ENCODE measurements at regions not wholly inside any gene's neighbourhood (a gene's known extent, or its start where the extent isn't known, plus 50 kb on each side); places are given as distances from the start of the nearest gene placed in this dataset.

DNA sequence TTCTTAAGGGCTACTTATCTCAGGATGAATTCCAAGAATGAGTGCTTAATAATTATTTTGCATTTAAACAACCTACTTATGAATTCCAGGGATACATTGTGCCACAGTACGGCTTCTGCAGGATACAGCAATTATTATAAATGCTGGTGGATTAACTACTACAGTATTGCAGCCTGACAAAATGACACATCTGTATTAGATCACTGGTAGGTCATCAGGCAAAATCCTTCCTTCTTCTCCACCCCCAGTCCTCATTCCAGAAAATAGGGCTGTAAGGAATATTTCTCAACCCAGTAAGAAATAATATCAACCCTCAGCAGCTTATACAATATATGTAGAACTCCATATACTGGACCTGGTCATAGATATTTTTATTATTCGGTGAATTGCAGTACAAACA is 79.3 kb upstream of the RORA start:
- POLR2A ChIA-PET: no interaction called here
- CTCF ChIA-PET: no interaction called here

- ChIA-PET POLR2A (no interaction called here), CTCF (no interaction called here)
These were observed 78.4 kb upstream of the RORA start for GRCh38 chr15:61307474-61307873.

DNA sequence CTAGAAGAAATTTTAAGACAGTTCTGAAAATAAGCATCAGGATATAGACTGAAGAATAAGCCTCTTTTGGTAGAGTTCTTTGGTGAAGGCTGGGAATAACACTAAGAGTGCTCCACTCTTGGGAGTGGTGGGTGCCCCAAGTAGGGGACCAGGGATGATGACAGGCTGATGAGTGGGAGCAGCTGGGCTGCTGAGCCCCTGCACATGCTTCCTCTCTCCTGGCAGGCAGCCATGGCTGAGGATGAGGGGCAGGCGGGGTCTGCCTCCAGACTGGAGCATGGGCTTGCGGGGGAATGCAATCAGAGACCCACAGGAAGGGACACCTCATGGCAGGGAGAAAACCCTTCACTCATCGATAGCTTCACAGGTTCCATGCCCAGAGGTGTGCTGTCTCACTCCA is 72.6 kb upstream of the RORA start:
- CTCF ChIA-PET: no interaction called here
- POLR2A ChIA-PET: no interaction called here

DNA sequence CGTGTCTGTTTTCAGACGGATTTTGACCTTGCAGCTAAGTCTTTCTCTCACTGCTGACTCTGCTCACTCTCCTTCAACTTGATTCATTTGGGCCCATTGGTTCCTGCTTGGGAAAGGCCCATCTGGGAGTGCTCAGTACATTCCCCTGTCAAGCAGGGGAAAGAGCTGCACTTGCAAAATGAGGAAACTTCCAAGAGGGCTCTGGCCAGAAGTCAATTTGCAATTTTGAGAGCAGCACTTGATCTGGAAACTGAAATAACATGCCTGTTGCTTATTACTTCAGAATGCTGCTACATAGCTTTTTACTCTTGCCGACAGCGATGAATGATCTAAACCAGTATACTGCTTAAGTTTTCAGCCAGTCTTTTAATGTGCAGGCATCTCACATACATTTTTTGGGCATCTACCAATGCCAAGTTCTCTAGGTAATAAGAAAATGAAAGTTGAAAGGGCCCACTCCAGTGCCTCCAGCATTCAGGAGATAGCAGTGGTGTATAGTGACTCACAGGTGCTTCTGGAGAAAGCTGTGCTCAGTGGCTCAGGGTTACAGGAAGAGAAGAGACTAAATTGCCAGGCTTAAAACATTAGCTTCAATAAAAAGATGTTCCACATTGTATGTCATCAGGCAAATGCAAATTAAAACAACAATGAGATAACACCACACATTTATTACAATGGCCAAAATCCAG is 70.1 kb upstream of the RORA start:
- POLR2A ChIA-PET: no interaction called here
- CTCF ChIA-PET: no interaction called here

GRCh38 chr15:61295239-61295638 is 66.1 kb upstream of the RORA start:
- ChIA-PET POLR2A (no interaction called here), CTCF (no interaction called here)

DNA sequence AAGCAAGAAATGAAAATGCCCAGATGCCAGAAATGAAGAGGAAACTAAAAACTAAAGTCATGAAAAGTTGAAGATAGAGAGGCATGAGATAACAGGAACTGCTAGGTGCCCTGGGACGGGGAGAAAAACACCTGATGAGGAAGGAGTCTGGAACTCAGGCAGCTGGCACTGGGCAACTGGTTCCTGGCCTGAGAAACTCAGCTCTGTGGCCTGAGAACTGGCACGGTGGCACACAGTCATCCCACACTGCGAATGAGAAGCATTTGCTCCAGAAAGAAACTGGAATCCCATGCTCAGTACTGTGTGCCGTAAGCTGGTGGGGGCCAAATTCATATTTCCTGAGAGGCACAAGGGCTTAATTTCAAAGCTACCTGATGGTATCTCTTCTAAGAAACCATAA is 53.6 kb upstream of the RORA start:
- POLR2A ChIA-PET: no interaction called here
- CTCF ChIA-PET: no interaction called here

DNA sequence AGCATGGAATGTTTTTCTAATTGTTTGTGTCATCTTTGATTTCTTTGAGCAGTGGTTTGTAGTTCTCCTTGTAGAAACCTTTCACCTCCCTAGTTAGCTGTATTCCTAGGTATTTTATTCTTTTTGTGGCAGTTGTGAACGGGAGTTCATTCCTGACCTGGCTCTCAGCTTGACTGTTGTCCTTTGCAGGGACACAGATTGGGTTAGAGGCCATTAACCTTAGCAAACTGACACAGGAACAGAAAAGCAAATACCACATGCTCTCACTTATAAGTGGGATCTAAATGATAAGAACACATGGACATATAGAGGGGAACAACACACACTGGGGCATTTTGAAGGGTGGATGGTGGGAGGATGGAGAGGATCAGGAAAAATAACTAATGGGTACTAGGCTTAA is 52.2 kb upstream of the RORA start:
- POLR2A ChIA-PET: no interaction called here
- CTCF ChIA-PET: no interaction called here
